Activated CD8-positive, alpha-beta T cell treated with anti-CD3 and anti-CD28 coated beads for 36 hours (primary cell): ENCODE measurements at regions not wholly inside any gene's neighbourhood (a gene's known extent, or its start where the extent isn't known, plus 50 kb on each side); places are given as distances from the start of the nearest gene placed in this dataset.

Source experiments
- ATAC-seq: fragments of 200-7000 bp; cut with Tn5 transposase; one replicate; pipeline ENCODE4 v1.10.0; 2021; ENCODE audit warnings: mild to moderate bottlenecking, moderate library complexity
- CTCF ChIA-PET: fragments of 350-600 bp; sonication (Branson Sonifier 250); formaldehyde crosslinking; loops from one replicate; lab custom pipeline; 2021; ENCODE audit warnings: antibody characterized with exemption; lab: Charles Lee
- POLR2A ChIA-PET: fragments of 350-600 bp; sonication (Branson Sonifier 250); formaldehyde crosslinking; loops from one replicate; lab custom pipeline; 2021; ENCODE audit warnings: antibody characterized with exemption; lab: Charles Lee
- DNase-seq: peaks from one replicate; pipeline ENCODE4 v3.0.0-alpha.2; 2020
- H3K27ac Mint-ChIP-seq: one replicate; pipeline ENCODE4 v1.8.0; 2021; ENCODE audit warnings: mild to moderate bottlenecking, mixed read lengths
- H3K27me3 Mint-ChIP-seq: one replicate; pipeline ENCODE4 v1.8.0; 2021; ENCODE audit warnings: mixed read lengths
- H3K36me3 Mint-ChIP-seq: one replicate; pipeline ENCODE4 v1.8.0; 2021; ENCODE audit warnings: low read depth, mixed read lengths
- H3K4me1 Mint-ChIP-seq: one replicate; pipeline ENCODE4 v1.8.0; 2021; ENCODE audit warnings: low read depth, mixed read lengths
- H3K4me3 Mint-ChIP-seq: one replicate; pipeline ENCODE4 v1.8.0; 2021; ENCODE audit warnings: mild to moderate bottlenecking, moderate library complexity, mixed read lengths
- H3K9me3 Mint-ChIP-seq: one replicate; pipeline ENCODE4 v1.8.0; 2021; ENCODE audit warnings: mixed read lengths
- intact Hi-C: fragments of 100-400 bp; cut with micrococcal nuclease; formaldehyde crosslinking; loops from one replicate; pipeline ENCODE4 v1.10.0; 2022
- TF ChIP-seq, protein P1 (sequence below): fragments of 200-600 bp; IDR thresholded peaks from one replicate; pipeline ENCODE4 v1.8.0; 2022; ENCODE audit warnings: antibody characterized with exemption, mild to moderate bottlenecking

DNA sequence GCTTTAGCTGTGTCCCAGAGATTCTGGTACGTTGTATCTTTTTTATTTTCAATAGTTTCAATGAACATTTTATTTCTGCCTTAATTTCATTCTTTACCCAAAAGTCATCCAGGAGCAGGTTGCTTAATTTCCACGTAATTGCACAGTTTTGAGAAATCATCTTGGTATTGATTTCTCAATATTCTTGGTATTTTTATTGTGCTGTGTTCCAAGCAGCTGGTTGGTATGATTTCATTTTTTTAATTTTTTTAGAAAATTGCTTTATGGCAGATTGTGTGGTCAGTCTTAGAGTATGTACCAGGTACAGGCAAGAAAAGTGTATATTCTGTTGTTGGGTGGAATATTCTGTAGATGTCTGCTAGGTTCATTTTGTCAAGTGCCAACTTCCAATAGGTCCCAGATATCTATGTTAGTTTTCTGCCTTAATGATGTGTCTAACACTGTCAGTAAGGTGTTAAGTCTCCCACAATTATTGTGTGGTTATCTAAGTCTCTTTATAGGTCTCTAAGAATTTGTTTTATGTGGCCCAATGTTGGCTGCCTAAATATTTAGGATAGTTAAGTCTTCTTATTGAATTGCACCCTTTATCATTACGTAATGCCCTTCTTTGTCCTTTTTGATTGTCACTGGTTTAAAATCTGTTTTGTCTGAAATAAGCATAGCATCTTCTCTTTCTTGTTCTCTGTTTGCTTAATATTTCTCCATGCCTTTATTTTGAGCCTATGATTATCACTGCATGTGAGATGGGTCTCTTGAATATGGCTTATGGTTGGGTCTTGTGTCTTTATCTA is 366.9 kb upstream of the IRAK1BP1 start:
- Mint-ChIP-seq H3K27me3 (peaks cover 1% of the 10 kb centered on the region), H3K4me3 (no peak overlapping the region), H3K36me3 (no peaks in the 10 kb centered on the region), H3K9me3 (peaks cover 2% of the 10 kb centered on the region), H3K4me1 (no peaks in the 10 kb centered on the region), H3K27ac (no peak overlapping the region)
- intact Hi-C loops = no loop called here
- TF ChIP-seq, protein P1, sequence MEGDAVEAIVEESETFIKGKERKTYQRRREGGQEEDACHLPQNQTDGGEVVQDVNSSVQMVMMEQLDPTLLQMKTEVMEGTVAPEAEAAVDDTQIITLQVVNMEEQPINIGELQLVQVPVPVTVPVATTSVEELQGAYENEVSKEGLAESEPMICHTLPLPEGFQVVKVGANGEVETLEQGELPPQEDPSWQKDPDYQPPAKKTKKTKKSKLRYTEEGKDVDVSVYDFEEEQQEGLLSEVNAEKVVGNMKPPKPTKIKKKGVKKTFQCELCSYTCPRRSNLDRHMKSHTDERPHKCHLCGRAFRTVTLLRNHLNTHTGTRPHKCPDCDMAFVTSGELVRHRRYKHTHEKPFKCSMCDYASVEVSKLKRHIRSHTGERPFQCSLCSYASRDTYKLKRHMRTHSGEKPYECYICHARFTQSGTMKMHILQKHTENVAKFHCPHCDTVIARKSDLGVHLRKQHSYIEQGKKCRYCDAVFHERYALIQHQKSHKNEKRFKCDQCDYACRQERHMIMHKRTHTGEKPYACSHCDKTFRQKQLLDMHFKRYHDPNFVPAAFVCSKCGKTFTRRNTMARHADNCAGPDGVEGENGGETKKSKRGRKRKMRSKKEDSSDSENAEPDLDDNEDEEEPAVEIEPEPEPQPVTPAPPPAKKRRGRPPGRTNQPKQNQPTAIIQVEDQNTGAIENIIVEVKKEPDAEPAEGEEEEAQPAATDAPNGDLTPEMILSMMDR = no peak
- no peak for ATAC-seq
- CTCF ChIA-PET = no interaction called here
- POLR2A ChIA-PET = no interaction called here
- no peak for DNase-seq

- no peaks in the 10 kb centered on the region for H3K36me3 Mint-ChIP-seq
- TF ChIP-seq, protein P1 = no peak
- DNase-seq (no peak), ATAC-seq (no peak)
- no peak overlapping the region for H3K4me3 Mint-ChIP-seq
- intact Hi-C loops = no loop called here
- CTCF ChIA-PET = no interaction called here
- H3K4me1 Mint-ChIP-seq = no peaks in the 10 kb centered on the region
- no peak overlapping the region for H3K27ac Mint-ChIP-seq
- peaks cover 2% of the 10 kb centered on the region for H3K9me3 Mint-ChIP-seq
- H3K27me3 Mint-ChIP-seq = peaks cover 1% of the 10 kb centered on the region
- POLR2A ChIA-PET = no interaction called here
Observed at GRCh38 chr6:78502386-78502887, 364.9 kb upstream of the IRAK1BP1 start.

- CTCF ChIA-PET = no interaction called here
- peaks cover 1% of the 10 kb centered on the region for H3K27me3 Mint-ChIP-seq
- no peak overlapping the region for H3K27ac Mint-ChIP-seq
- no peak overlapping the region for H3K4me3 Mint-ChIP-seq
- DNase-seq = no peak
- POLR2A ChIA-PET = no interaction called here
- ATAC-seq = no peak
- no peaks in the 10 kb centered on the region for H3K4me1 Mint-ChIP-seq
- no peaks in the 10 kb centered on the region for H3K36me3 Mint-ChIP-seq
- TF ChIP-seq, protein P1 = no peak
- peaks cover 6% of the 10 kb centered on the region for H3K9me3 Mint-ChIP-seq
- intact Hi-C loops = no loop called here
Observed at GRCh38 chr6:78505178-78505577, 362.2 kb upstream of the IRAK1BP1 start.

DNA sequence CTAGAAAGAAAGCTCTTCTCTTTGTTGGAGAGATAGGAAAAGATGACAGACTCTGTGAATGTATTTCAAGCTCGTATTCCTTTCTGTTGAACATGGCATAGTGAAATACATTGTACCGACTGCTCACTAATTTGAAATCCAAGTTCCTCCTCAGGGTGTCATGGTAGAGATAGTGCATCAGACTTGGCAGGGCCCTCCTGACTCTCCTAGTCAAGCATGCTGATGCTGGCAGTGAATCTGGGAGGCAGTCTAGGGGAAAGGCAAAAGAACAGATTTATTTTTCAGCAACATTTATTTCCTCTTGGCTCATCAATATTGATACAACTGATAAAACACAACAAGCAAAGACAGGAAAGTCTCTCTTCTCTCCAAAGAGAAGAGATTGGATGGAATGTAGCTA is 356.3 kb upstream of the IRAK1BP1 start:
- Mint-ChIP-seq H3K9me3 (peaks cover 3% of the 10 kb centered on the region), H3K27me3 (no peaks in the 10 kb centered on the region), H3K27ac (no peak overlapping the region), H3K36me3 (no peaks in the 10 kb centered on the region), H3K4me1 (no peaks in the 10 kb centered on the region), H3K4me3 (no peak overlapping the region)
- TF ChIP-seq, protein P1 = no peak
- intact Hi-C loops = no loop called here
- POLR2A ChIA-PET = no interaction called here
- DNase-seq (no peak), ATAC-seq (no peak)
- CTCF ChIA-PET = no interaction called here

DNA sequence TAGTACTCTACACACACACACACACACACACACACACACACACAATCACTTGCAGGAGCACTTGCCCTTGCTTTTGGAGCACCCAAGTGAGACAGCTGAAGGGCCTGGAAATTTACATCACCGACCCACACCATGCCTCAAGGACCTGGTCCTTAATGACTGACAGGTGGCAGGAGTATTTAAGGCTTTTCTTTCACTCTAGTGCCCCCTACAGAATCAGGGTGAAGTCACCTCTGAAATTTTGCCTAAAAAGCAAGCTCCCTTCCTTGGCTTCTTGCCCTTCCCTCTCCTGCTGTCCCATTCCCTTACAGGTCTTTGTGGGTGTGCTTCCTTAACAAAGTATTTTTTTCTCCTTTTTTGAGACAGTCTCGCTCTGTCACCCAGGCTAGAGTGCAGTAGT is 353.5 kb upstream of the IRAK1BP1 start:
- ATAC-seq (no peak), DNase-seq (no peak)
- H3K4me1 Mint-ChIP-seq = no peaks in the 10 kb centered on the region
- intact Hi-C loops = no loop called here
- no peak overlapping the region for H3K27ac Mint-ChIP-seq
- CTCF ChIA-PET = no interaction called here
- H3K9me3 Mint-ChIP-seq = no peaks in the 10 kb centered on the region
- H3K27me3 Mint-ChIP-seq = no peaks in the 10 kb centered on the region
- no peaks in the 10 kb centered on the region for H3K36me3 Mint-ChIP-seq
- TF ChIP-seq, protein P1 = no peak
- POLR2A ChIA-PET = no interaction called here
- no peak overlapping the region for H3K4me3 Mint-ChIP-seq
